ENCODE measurements at regions not wholly inside any gene's neighbourhood (a gene's known extent, or its start where the extent isn't known, plus 50 kb on each side); places are given as distances from the start of the nearest gene placed in this dataset.

DNA sequence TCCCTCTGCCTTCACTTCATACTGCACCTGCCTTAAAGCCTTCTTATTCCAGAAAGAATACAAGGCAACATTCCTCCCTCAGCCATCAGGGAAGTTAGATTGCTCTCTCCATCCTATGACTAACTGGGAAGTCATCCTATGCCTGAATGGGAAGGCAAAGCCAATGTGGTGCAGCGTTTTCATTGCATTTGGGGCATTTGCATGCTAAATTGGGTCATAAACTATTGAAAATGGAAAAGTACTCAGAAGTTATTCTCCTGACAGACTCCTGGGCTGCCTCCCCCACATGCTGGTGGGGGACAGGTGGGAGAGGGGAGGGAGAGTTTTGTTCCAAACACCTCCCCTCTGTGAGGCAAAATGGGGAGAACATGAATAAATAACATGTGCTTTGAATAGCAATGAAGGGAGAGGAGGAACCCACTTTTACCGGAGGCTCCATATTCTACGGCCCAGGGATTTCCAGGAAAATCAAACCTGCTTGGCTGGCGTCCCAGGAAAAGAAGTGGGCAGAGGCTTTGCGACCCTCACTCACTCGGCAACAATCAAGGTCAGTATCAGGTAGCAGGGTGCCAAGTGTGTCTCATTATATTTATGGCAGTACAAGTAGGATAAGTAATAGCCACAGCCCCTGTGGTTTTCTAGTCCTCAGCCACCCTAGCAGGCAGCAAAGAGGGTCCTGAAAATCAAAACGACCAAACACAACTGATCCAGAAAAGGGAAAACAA lies 84.1 kb downstream of the BOD1L2 start:
- Histone ChIP-seq H3K36me3 (no peaks in the 10 kb centered on the region), H3K4me3 (no peak overlapping the region), H3K4me1 (no peaks in the 10 kb centered on the region), H3K9me3 (no peaks in the 10 kb centered on the region), H3K27ac (no peak overlapping the region), H3K27me3 (no peaks in the 10 kb centered on the region)
- TF ChIP-seq, protein P1, sequence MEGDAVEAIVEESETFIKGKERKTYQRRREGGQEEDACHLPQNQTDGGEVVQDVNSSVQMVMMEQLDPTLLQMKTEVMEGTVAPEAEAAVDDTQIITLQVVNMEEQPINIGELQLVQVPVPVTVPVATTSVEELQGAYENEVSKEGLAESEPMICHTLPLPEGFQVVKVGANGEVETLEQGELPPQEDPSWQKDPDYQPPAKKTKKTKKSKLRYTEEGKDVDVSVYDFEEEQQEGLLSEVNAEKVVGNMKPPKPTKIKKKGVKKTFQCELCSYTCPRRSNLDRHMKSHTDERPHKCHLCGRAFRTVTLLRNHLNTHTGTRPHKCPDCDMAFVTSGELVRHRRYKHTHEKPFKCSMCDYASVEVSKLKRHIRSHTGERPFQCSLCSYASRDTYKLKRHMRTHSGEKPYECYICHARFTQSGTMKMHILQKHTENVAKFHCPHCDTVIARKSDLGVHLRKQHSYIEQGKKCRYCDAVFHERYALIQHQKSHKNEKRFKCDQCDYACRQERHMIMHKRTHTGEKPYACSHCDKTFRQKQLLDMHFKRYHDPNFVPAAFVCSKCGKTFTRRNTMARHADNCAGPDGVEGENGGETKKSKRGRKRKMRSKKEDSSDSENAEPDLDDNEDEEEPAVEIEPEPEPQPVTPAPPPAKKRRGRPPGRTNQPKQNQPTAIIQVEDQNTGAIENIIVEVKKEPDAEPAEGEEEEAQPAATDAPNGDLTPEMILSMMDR (IDR thresholded peaks at IDR 0.05), result no peak
- DNase-seq (ENCODE audit: low spot score), result no peak

DNA sequence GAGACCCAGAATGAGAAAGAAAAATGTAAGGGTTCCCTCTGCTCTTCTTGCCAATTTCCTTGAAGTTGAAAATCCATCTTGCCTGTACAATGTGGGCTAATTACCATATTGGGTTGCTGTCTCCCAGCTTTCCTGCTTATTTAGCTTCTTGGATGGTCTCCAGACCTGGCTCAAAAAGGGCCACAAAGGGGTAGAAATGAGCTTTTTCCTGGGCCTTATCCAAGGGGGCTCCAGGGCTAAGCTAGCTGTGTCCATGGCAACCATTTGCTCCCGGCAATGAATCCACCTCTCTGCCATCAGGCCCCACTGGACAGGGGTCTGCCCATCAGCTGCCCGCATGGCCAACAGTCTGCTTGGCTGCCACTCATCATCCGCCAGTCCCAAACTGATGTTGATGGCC lies 85.0 kb downstream of the BOD1L2 start:
- Histone ChIP-seq H3K4me3 (no peak overlapping the region), H3K27me3 (no peaks in the 10 kb centered on the region), H3K9me3 (no peaks in the 10 kb centered on the region), H3K27ac (no peak overlapping the region), H3K4me1 (no peaks in the 10 kb centered on the region), H3K36me3 (no peaks in the 10 kb centered on the region)
- TF ChIP-seq, protein P1 (IDR thresholded peaks at IDR 0.05), result no peak
- DNase-seq (ENCODE audit: low spot score), result no peak

DNA sequence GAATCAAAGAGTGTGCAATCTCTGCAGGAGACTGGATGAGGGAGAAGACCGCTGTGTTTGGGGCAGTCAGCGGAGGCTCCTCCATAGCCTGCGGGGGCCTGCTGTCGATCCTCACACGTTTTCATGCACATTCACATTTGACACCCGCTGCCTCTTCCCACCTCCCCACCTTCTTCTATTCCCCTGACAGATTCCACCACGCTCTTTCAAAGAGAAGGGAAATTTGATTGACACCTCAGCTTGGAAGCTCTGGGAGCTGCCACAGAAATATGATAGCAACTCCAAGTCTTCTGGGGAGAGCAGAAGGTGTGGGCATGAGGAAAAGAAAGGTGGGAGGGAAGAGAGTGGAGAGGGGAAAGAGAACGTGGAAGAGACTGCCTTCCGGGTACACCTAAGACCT lies 87.5 kb downstream of the BOD1L2 start:
- Histone ChIP-seq H3K36me3 (no peaks in the 10 kb centered on the region), H3K4me1 (no peaks in the 10 kb centered on the region), H3K4me3 (no peak overlapping the region), H3K27me3 (no peaks in the 10 kb centered on the region), H3K9me3 (no peaks in the 10 kb centered on the region), H3K27ac (no peak overlapping the region)
- no peak for DNase-seq (ENCODE audit: low spot score)
- TF ChIP-seq, protein P1 (IDR thresholded peaks at IDR 0.05), result no peak

DNA sequence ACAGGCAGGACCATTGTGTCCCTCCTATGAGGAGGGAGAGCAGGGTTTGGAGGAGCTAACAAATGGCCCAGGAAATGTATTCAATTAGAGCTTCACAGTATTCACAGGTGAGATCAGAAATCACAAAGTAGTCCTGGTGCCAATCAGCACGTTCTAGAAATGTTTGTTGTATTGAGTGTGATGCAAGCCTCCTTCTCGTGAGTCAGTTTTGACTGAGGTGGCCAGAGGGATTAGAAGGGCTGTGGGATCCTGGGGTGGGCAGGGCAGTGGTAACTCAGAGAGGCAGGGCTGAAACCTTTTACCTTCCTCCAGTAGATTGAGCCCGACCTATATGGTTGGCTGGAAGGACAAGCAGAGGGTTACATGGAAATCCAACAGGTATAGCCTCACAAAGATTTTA lies 95.0 kb downstream of the BOD1L2 start:
- TF ChIP-seq, protein P1 (IDR thresholded peaks at IDR 0.05), result no peak
- no peak for DNase-seq (ENCODE audit: low spot score)
- no peak overlapping the region for H3K4me3 ChIP-seq

GRCh38 chr18:57242285-57242684 lies 95.4 kb downstream of the BOD1L2 start:
- Histone ChIP-seq H3K4me3 (no peak overlapping the region), H3K4me1 (no peaks in the 10 kb centered on the region), H3K27me3 (no peaks in the 10 kb centered on the region), H3K27ac (no peak overlapping the region), H3K9me3 (no peaks in the 10 kb centered on the region), H3K36me3 (no peaks in the 10 kb centered on the region)
- DNase-seq (ENCODE audit: low spot score), result no peak
- TF ChIP-seq, protein P1 (IDR thresholded peaks at IDR 0.05), result no peak

More for the DNA sequence above, 95.0 kb downstream of the BOD1L2 start:
- Histone ChIP-seq H3K36me3 (no peaks in the 10 kb centered on the region), H3K4me1 (no peaks in the 10 kb centered on the region), H3K27ac (no peak overlapping the region), H3K9me3 (no peaks in the 10 kb centered on the region), H3K27me3 (no peaks in the 10 kb centered on the region)
